ENCODE measurements at regions not wholly inside any gene's neighbourhood (a gene's known extent, or its start where the extent isn't known, plus 50 kb on each side); places are given as distances from the start of the nearest gene placed in this dataset.
"Not testable (repeated sequence)": the region's sequence is repeated elsewhere in the genome, so short reads cannot be mapped to it uniquely, and the experiment has no call there.

DNA sequence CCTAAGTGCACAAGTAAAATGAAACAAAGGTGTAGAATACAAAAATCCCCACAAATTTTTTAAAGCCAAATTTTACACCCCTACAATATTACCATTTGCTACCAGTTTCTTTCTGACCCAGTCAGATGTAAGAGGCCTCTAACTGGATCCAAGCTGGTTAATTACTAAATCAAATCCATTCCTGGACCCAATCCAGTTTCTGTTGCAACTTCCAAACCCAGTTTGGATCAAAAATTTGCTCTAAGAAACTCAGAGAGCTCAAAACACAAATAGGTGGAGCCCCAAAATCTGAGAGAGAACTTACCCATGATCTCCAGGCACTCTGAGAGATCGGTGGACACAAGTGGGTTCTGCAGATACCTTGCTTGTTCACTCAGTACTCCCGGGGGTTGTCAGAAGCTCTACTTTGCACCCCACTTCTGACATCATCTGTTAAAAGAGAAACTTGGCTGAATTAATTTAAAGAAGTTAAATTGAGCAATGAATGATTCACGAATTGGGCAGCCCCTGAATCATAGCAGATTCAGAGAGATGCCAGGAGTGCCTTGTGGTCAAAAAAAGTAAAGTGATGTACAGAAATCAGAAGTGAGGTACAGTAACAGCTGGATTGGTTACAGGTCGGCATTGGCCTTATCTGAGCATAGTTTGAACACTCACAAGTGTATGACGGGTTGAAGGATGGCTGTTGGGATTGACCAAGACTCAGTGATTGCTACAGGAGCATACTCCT lies 448.0 kb downstream of the KCNT2 start:
- DNase-seq (ENCODE audit: low spot score), result peak; percentile 67

- no peak for DNase-seq (ENCODE audit: low spot score)
Observed at GRCh38 chr1:196155586-196155985, 452.7 kb downstream of the KCNT2 start.

- no peak for DNase-seq (ENCODE audit: low spot score)
Observed at GRCh38 chr1:196152975-196153374, 455.3 kb downstream of the KCNT2 start.

DNA sequence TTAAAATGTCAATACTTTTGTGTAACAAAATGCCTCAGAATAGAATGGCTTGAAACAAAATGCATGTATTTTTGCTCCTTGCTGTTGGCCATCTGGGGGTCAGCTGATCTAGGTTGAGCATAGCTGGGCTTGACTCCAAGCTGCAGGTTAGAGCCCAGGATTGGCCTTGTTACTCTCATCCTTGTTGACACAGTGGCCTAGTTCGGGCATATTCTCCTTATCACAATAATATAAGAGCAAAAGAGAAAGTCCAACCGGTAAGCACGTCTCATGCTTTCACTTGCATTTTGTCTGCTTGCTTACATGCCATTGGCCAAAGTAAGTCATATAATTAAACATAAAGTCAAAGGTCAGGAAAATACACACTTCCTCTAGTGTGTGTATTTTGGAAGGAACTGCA lies 456.2 kb downstream of the KCNT2 start:
- no peak for DNase-seq (ENCODE audit: low spot score)

- peak; percentile 59 for DNase-seq (ENCODE audit: low spot score)
Observed at GRCh38 chr1:196148367-196148970, 459.8 kb downstream of the KCNT2 start.

DNA sequence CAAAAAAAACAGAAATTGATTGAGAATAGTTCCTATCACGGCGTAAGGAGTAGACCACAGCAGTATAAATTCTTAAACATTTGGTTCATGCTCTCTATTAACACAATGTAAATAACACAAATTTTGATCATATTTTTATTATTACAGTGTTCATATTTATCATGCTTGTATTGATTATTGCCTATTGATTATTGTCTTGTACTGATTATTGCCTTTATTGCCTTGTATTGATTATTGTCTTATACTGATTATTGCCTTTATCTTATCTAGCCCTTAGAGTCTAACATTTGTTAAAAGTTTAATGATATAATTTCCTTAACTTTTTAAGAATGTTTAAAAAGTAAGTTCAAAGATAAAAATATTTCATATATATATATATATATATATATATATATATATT lies 460.7 kb downstream of the KCNT2 start:
- no peak for DNase-seq (ENCODE audit: low spot score)

DNA sequence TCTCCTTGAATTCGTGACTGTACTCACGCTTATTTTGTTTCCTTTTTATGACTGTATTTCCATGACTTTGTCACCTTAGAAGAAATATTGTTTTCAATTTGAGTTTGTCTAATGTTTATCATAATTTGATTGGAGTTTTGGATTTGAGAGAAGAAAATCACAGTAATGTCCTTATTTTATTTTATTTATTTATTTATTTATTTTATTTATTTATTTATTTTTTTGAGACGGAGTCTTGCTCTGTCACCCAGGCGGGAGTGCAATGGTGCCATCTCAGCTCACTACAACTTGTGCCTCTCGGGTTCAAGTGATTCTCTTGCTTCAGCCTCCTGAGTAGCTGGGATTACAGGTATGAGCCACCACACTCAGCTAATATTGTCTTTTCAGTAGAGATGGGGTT lies 463.1 kb downstream of the KCNT2 start:
- not testable (repeated sequence) for DNase-seq (ENCODE audit: low spot score)

DNA sequence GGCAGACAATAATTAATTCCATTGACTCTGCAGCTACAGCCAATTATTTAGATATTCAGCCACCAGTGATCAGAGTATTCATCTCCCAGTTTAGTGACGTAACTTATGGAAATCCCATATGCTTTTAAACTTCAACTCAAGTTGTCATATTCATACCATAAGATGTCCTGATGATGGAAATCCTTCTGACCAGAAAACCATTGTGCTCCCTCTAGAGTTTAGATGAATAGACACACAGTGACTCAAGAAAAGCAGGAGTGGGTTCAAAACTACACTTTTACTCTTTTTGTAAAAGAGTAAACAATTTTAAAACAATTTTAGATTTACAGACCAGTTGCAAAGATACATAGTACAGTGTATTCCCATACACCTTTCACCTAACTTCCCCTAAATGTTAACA lies 463.7 kb downstream of the KCNT2 start:
- no peak for DNase-seq (ENCODE audit: low spot score)

GRCh38 chr1:196143602-196144342 lies 464.5 kb downstream of the KCNT2 start:
- no peak for DNase-seq (ENCODE audit: low spot score)

DNA sequence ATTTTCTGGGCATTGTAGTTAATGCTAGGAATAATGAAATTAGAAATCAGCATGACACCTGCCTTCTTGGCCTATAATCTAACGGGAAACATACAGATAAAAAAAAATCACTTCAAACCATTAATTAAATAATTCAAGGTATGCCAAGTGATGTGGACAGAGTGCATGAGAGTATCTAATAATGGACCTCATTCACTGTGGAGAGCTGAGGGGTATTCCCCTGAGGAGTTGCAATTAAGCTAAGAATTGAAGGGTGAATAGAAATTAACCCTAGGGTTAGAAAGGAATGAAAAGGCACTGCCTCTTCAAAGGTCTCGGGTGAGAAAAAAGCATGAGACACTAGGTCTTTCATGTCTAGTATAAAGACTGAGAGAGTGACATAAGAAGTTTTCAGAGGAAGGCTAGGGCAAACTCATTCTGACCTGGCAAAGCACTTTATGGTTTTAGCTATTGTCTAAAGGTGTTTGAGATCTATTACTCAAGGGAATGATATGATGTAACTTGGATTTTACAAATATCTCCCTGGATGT lies 466.1 kb downstream of the KCNT2 start:
- no peak for DNase-seq (ENCODE audit: low spot score)

DNA sequence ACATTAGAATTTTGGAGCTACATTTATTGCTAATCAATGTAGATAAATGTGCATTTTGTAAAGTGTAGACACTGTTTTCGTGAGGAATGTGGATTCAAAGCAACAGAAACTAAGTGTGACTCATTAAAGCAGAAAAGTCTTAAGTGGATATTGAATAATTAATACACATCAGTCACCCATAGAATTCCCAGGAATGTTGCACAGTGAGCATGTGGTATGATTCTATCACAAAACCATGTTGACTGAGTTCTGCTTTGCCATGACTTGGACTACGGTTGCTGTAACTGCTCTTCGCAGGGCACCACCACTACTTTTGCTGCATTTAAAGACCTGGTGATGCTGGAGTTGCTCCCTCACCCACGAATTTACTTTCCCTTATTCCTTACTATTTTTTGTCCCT lies 471.8 kb downstream of the KCNT2 start:
- DNase-seq (ENCODE audit: low spot score), result no peak

DNA sequence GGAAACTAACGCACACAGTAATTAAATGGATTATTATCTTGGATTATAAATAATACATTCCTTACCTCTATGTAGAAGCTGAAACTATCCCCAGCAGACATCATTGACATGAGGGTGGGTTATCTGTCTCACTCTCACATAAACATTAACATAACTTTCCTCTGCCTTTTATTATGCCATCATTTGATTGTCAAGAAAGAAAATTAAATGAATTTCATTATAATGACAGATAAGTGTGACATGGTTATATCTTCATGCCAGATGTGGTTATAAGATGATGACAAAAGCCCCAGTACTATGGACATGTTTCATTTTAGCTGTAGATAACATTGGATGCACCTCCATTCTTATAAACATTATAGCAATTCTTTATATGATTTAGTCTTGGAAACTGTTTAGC lies 476.5 kb downstream of the KCNT2 start:
- no peak for DNase-seq (ENCODE audit: low spot score)

DNA sequence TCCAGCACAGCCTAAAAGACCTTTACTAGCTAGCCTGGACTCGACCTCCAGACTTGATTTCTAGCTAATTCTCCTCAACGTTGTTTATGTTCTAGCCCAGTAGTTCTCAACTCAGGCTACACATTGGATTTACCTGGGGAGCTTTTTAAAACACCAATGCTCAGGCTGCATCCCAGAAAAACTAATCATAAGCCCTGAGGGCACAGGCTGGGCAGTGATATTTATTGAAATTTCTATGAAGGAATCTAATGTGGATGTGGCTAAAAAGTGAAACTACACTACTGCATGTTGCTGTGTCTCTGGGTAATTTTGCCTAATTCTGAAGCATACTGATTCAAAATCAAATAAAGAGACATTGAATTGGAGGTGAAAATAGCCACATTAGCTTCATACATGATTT lies 479.4 kb downstream of the KCNT2 start:
- DNase-seq (ENCODE audit: low spot score), result no peak

DNA sequence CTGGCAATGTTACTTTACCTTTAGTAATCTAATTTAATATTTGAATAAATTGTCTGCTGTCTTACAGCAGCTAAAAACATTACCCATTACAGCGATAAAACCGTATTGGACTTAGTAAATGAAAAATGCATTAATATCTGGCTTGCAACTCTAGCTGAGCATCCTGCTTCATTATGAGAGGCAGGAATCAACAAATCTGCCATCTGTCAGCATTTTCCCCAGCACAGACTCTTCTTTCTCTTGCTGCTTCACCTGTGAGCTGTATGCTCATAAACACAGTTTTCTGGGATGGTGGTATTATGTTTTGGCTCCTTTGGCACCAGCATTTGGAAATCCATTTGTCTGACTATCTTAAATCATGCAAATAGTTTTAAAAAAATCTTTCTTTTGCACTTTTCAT lies 487.1 kb downstream of the KCNT2 start:
- no peak for DNase-seq (ENCODE audit: low spot score)

DNA sequence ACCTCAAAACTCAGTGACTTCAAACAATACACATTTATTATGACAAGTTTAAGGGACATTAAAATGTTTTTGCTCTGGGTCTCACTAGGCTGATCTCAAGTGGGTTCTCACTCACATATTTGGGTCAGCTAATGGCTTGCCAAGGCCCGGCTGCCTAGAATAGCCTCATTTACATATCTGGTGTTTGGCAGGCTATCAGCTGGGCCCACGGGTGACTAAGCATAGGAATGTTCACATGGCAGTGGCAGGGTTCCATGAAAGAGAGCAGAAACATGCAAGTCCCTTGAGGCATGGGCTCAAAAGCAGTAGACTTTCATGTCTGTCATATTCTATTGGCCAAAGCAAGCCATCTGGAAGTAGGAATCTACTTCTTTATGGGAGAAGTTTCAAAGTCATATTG lies 492.6 kb downstream of the KCNT2 start:
- DNase-seq (ENCODE audit: low spot score), result peak; percentile 47

GRCh38 chr1:196114193-196114592 lies 494.0 kb downstream of the KCNT2 start:
- no peak for DNase-seq (ENCODE audit: low spot score)

- DNase-seq (ENCODE audit: low spot score), result not testable (repeated sequence)
Observed at GRCh38 chr1:196108990-196109389, 499.2 kb downstream of the KCNT2 start.

DNA sequence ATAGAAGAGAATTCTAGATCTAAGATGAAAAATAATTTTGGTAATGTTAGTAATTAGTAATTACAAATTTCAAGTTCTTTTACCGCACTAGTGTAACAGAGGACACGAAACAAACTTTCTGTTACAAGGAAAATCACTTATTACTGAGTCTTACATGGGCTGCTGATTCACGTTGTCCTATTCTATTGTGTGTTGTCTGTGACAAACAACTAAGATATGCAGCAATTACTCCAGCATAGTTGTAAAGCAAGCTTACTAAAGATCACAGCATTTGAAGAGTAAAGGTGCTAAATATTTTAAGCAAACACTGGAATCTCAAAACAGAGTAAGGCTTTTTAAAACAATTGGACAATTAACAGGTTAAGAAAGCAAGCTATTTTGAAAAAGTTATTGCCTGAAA lies 502.3 kb downstream of the KCNT2 start:
- DNase-seq (ENCODE audit: low spot score), result peak; percentile 11

- DNase-seq (ENCODE audit: low spot score), result no peak
Observed at GRCh38 chr1:196102826-196103225, 505.4 kb downstream of the KCNT2 start.

DNA sequence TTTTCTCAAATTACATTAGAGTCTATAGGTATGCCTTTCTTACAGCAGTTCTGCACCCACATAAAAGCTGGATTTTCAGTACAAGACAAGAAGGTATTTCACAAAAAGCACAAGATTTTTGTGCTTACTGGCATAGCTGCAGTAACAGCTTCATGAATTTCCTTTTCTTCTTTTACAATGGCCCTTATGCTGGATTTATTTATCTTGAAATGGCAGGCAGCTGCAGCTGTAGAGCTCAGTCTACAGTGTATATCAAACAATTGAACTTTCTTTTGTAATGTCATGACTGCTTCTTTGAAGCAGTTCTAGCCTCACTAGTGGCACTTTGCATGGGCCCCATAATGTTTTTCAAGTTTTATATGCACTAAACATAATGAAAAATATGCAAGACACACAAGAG lies 510.2 kb downstream of the KCNT2 start:
- DNase-seq (ENCODE audit: low spot score), result no peak

GRCh38 chr1:196094821-196095220 lies 513.4 kb downstream of the KCNT2 start:
- DNase-seq (ENCODE audit: low spot score), result no peak

- no peak for DNase-seq (ENCODE audit: low spot score)
Observed at GRCh38 chr1:196091397-196092135, 516.7 kb downstream of the KCNT2 start.
